MM.1S (cell line): ENCODE measurements at regions not wholly inside any gene's neighbourhood (a gene's known extent, or its start where the extent isn't known, plus 50 kb on each side); places are given as distances from the start of the nearest gene placed in this dataset.

ENCODE experiments used
- DNase-seq: peaks from one replicate; pipeline ENCODE4 v3.0.0-alpha.2; 2015
- H2AFZ ChIP-seq: fragments of 300-600 bp; sonication (generic); 2 replicates; pipeline ENCODE4 v1.6.0; 2016; ENCODE audit warnings: antibody characterized with exemption, low read length
- H3F3A ChIP-seq: fragments of 300-600 bp; sonication (generic); 2 replicates; pipeline ENCODE4 v1.6.1; 2016; ENCODE audit warnings: mild to moderate bottlenecking, antibody characterized with exemption, low read length, moderate library complexity, mixed read lengths; ENCODE audit not compliant: insufficient read depth
- H3K27ac ChIP-seq: fragments of 300-600 bp; sonication (generic); 2 replicates; pipeline ENCODE4 v1.5.1; 2016; ENCODE audit warnings: mild to moderate bottlenecking, low read length
- H3K27me3 ChIP-seq: fragments of 300-600 bp; sonication (generic); replicated peaks from 2 replicates; pipeline ENCODE4 v1.6.0; 2016; ENCODE audit warnings: low read length; ENCODE audit not compliant: insufficient read depth
- H3K36me3 ChIP-seq: fragments of 300-600 bp; sonication (generic); replicated peaks from 2 replicates; pipeline ENCODE4 v1.6.1; 2016; ENCODE audit warnings: mild to moderate bottlenecking, low read length, mixed read lengths; ENCODE audit not compliant: insufficient read depth
- H3K4me1 ChIP-seq: fragments of 300-600 bp; sonication (generic); 2 replicates; pipeline ENCODE4 v1.6.1; 2016; ENCODE audit warnings: low read length, mixed read lengths
- H3K4me2 ChIP-seq: fragments of 300-600 bp; sonication (generic); 2 replicates; pipeline ENCODE4 v1.6.0; 2016; ENCODE audit warnings: low read depth, low read length
- H3K4me3 ChIP-seq: fragments of 300-600 bp; sonication (generic); 2 replicates; pipeline ENCODE4 v1.5.1; 2016; ENCODE audit warnings: low read length, mixed read lengths
- H3K79me2 ChIP-seq: fragments of 300-600 bp; sonication (generic); 2 replicates; pipeline ENCODE4 v1.6.1; 2016; ENCODE audit warnings: mixed run types, low read length, mixed read lengths
- H3K9ac ChIP-seq: fragments of 300-600 bp; sonication (generic); 2 replicates; pipeline ENCODE4 v1.6.1; 2016; ENCODE audit warnings: low read length, mixed read lengths
- H3K9me2 ChIP-seq: fragments of 300-600 bp; sonication (generic); replicated peaks from 2 replicates; pipeline ENCODE4 v1.6.1; 2016; ENCODE audit warnings: mild to moderate bottlenecking, low read length, mixed read lengths; ENCODE audit not compliant: insufficient read depth
- H3K9me3 ChIP-seq: fragments of 300-600 bp; sonication (generic); replicated peaks from 2 replicates; pipeline ENCODE4 v1.6.1; 2016; ENCODE audit warnings: mild to moderate bottlenecking, low read length, mixed read lengths; ENCODE audit not compliant: insufficient read depth
- H4K20me1 ChIP-seq: fragments of 300-600 bp; sonication (generic); 2 replicates; pipeline ENCODE4 v1.6.1; 2016; ENCODE audit warnings: mild to moderate bottlenecking, low read length, moderate library complexity, mixed read lengths; ENCODE audit not compliant: insufficient read depth
- CTCF ChIP-seq: fragments of 300-600 bp; sonication (generic); IDR thresholded peaks from 2 replicates; pipeline ENCODE4 v1.5.1; 2016; ENCODE audit warnings: antibody characterized with exemption, low read length, mixed read lengths
- EZH2 ChIP-seq: fragments of 300-600 bp; sonication (generic); optimal IDR thresholded peaks from 2 replicates; pipeline ENCODE3; 2017; ENCODE audit warnings: low read depth, mild to moderate bottlenecking, antibody characterized with exemption, low read length, mixed read lengths
- EZH2phosphoT487 ChIP-seq: fragments of 300-600 bp; sonication (generic); IDR thresholded peaks from 2 replicates; pipeline ENCODE4 v1.6.1; 2018; ENCODE audit warnings: antibody characterized with exemption, low read length

- Histone ChIP-seq H3K9me3 (no peaks in the 10 kb centered on the region), H3K9me2 (no peaks in the 10 kb centered on the region), H2AFZ (no peak overlapping the region), H3K36me3 (no peaks in the 10 kb centered on the region), H3K9ac (no peak overlapping the region), H3F3A (no peaks in the 10 kb centered on the region), H3K27ac (no peak overlapping the region), H3K4me3 (no peak overlapping the region), H3K79me2 (no peaks in the 10 kb centered on the region), H3K27me3 (no peaks in the 10 kb centered on the region), H3K4me1 (no peaks in the 10 kb centered on the region), H4K20me1 (no peaks in the 10 kb centered on the region), H3K4me2 (no peak overlapping the region)
- TF ChIP-seq EZH2 (no peak), CTCF (no peak), EZH2phosphoT487 (no peak)
- no peak for DNase-seq
Measured at GRCh38 chr6:103047567-103047966, 1654.1 kb downstream of the GRIK2 start.

- H3F3A ChIP-seq, result no peaks in the 10 kb centered on the region
- no peaks in the 10 kb centered on the region for H3K79me2 ChIP-seq
- H3K4me3 ChIP-seq, result no peak overlapping the region
- H3K9ac ChIP-seq, result no peak overlapping the region
- no peaks in the 10 kb centered on the region for H3K27me3 ChIP-seq
- no peaks in the 10 kb centered on the region for H3K9me2 ChIP-seq
- TF ChIP-seq CTCF, result no peak
- TF ChIP-seq EZH2phosphoT487, result no peak
- TF ChIP-seq EZH2, result no peak
- H3K27ac ChIP-seq, result no peak overlapping the region
- no peak for DNase-seq
- H3K4me1 ChIP-seq, result no peaks in the 10 kb centered on the region
- no peak overlapping the region for H3K4me2 ChIP-seq
- no peaks in the 10 kb centered on the region for H3K36me3 ChIP-seq
- H2AFZ ChIP-seq, result no peak overlapping the region
- no peaks in the 10 kb centered on the region for H4K20me1 ChIP-seq
- no peaks in the 10 kb centered on the region; the same call in 1 of the 2 replicates for H3K9me3 ChIP-seq
Measured at GRCh38 chr6:103042336-103042735, 1648.8 kb downstream of the GRIK2 start.

GRCh38 chr6:103036846-103037245, 1643.3 kb downstream of the GRIK2 start:
- Histone ChIP-seq H3K4me2 (no peak overlapping the region), H3K4me1 (no peaks in the 10 kb centered on the region), H3K27me3 (no peaks in the 10 kb centered on the region), H4K20me1 (no peaks in the 10 kb centered on the region), H3K27ac (no peak overlapping the region), H2AFZ (no peak overlapping the region), H3K9me3 (no peaks in the 10 kb centered on the region; the same call in 1 of the 2 replicates), H3K9me2 (no peaks in the 10 kb centered on the region), H3K4me3 (no peak overlapping the region), H3K9ac (no peak overlapping the region), H3K79me2 (no peaks in the 10 kb centered on the region), H3K36me3 (no peaks in the 10 kb centered on the region), H3F3A (no peaks in the 10 kb centered on the region)
- TF ChIP-seq EZH2, result no peak
- TF ChIP-seq EZH2phosphoT487, result no peak
- no peak for TF ChIP-seq CTCF
- DNase-seq, result no peak
